ENCODE measurements at regions not wholly inside any gene's neighbourhood (a gene's known extent, or its start where the extent isn't known, plus 50 kb on each side); places are given as distances from the start of the nearest gene placed in this dataset.

- TF ChIP-seq SMC3 (IDR thresholded peaks at IDR 0.05; ENCODE audit: low read depth, low read length) (no peak), SIN3A (IDR thresholded peaks at IDR 0.05; ENCODE audit: borderline replicate concordance, low read depth, low read length) (no peak), USF1 (IDR thresholded peaks at IDR 0.05; ENCODE audit: borderline replicate concordance, low read depth) (no peak), FOXM1 (IDR thresholded peaks at IDR 0.05; ENCODE audit: low read depth) (no peak), ELF1 (IDR thresholded peaks at IDR 0.05) (no peak), RCOR1 (IDR thresholded peaks at IDR 0.05; ENCODE audit: low read length) (no peak), MXI1 (IDR thresholded peaks at IDR 0.05; ENCODE audit: low read depth, low read length) (no peak), IRF3 (IDR thresholded peaks at IDR 0.05; ENCODE audit: low read depth, low read length) (no peak), GATA2 (CRISPR knock-in tag; IDR thresholded peaks at IDR 0.05) (no peak), RXRA (IDR thresholded peaks at IDR 0.05; ENCODE audit: borderline replicate concordance, low read depth) (no peak)
Measured at GRCh38 chr9:89986190-89986589, 381.4 kb downstream of the GADD45G start (continued).

- Histone ChIP-seq H3K27ac (ENCODE audit: low read depth in 2 of 2, low read length in 1 of 2) (no peak overlapping the region), H2AFZ (ENCODE audit: low read depth) (no peak overlapping the region), H3K9ac (no peak overlapping the region), H3K4me1 (ENCODE audit: control insufficient read depth in 1 of 2, insufficient read depth in 2 of 2, low read depth in 1 of 2, low read length in 1 of 2) (no peaks in the 10 kb centered on the region; a peak in 1 of 4 replicates), H3K36me3 (replicated peaks in 1 of 2; ENCODE audit: control insufficient read depth in 1 of 2, insufficient read depth in 2 of 2, low read length in 1 of 2) (no peaks in the 10 kb centered on the region), H3F3A (replicated peaks; ENCODE audit: insufficient read depth) (no peaks in the 10 kb centered on the region), H3K27me3 (ENCODE audit: insufficient read depth) (no peaks in the 10 kb centered on the region), H4K20me1 (ENCODE audit: insufficient read depth) (no peaks in the 10 kb centered on the region), H3K9me2 (no peaks in the 10 kb centered on the region), H3K79me2 (ENCODE audit: insufficient read depth) (no peaks in the 10 kb centered on the region), H3K9me3 (no peaks in the 10 kb centered on the region), H3K4me2 (no peak overlapping the region), H3K4me3 (ENCODE audit: low read depth in 2 of 2, low read length in 1 of 2) (no peak overlapping the region)
- WGBS (ENCODE audit: low lambda C conversion rate) = 7% methylated on average over 1 of the region's 1 CpG
- POLR2A ChIA-PET = no interaction called here
- TF ChIP-seq SMC3 (IDR thresholded peaks at IDR 0.05; ENCODE audit: low read depth, low read length) (no peak), RFX5 (IDR thresholded peaks at IDR 0.05; ENCODE audit: low read length) (no peak), PBX3 (IDR thresholded peaks at IDR 0.05) (no peak), CTCF (IDR thresholded peaks at IDR 0.05) (no peak), POLR2AphosphoS5 (IDR thresholded peaks at IDR 0.05; ENCODE audit: low read depth, low read length) (no peak), GABPA (IDR thresholded peaks at IDR 0.05; ENCODE audit: low read depth) (no peak), NFIC (IDR thresholded peaks at IDR 0.05; ENCODE audit: borderline replicate concordance) (no peak), FOSL2 (IDR thresholded peaks at IDR 0.05; ENCODE audit: borderline replicate concordance, low read depth) (no peak), MEF2A (IDR thresholded peaks at IDR 0.05; ENCODE audit: borderline replicate concordance, low read depth) (no peak), FOXJ3 (CRISPR knock-in tag; IDR thresholded peaks at IDR 0.05) (no peak), EP300 (IDR thresholded peaks at IDR 0.05; ENCODE audit: borderline replicate concordance in 1 of 2, low read depth in 1 of 2, low read length in 1 of 2) (no peak), TAF1 (IDR thresholded peaks at IDR 0.05; ENCODE audit: borderline replicate concordance, low read depth, low read length) (no peak), CHD2 (IDR thresholded peaks at IDR 0.05; ENCODE audit: low read length, partially characterized antibody) (no peak), EZH2phosphoT487 (IDR thresholded peaks at IDR 0.05; ENCODE audit: borderline replicate concordance, low read depth) (no peak), TCF12 (IDR thresholded peaks at IDR 0.05) (no peak), SIN3A (IDR thresholded peaks at IDR 0.05; ENCODE audit: borderline replicate concordance, low read depth, low read length) (no peak), RXRA (IDR thresholded peaks at IDR 0.05; ENCODE audit: borderline replicate concordance, low read depth) (no peak)
- CTCF ChIA-PET = interaction anchor here (0.9 kb wide), 1 partner anchor 385 kb away, joined by 4 read pairs; no protein-coding TSS in a partner anchor
- DNase-seq = no peak
Measured at GRCh38 chr9:89988458-89988857, 383.6 kb downstream of the GADD45G start.

Measured in SK-N-SH (cell line).